CD4-positive, alpha-beta T cell treated with Interleukin-15 for 4 hours (primary cell): ENCODE measurements at regions not wholly inside any gene's neighbourhood (a gene's known extent, or its start where the extent isn't known, plus 50 kb on each side); places are given as distances from the start of the nearest gene placed in this dataset.

Source experiments
- DNase-seq: peaks from one replicate; pipeline ENCODE4 v3.0.0-alpha.2; 2020; ENCODE audit warnings: low spot score

- DNase-seq, result no peak
Observed at GRCh38 chr16:79754501-79754900, 154.0 kb upstream of the MAF start.

- no peak for DNase-seq
Observed at GRCh38 chr16:79754081-79754480, 153.5 kb upstream of the MAF start.

- no peak for DNase-seq
Observed at GRCh38 chr16:79753286-79753685, 152.7 kb upstream of the MAF start.

- DNase-seq, result no peak
Observed at GRCh38 chr16:79752396-79752795, 151.9 kb upstream of the MAF start.

- DNase-seq, result no peak
Observed at GRCh38 chr16:79751471-79752184, 151.1 kb upstream of the MAF start.

- no peak for DNase-seq
Observed at GRCh38 chr16:79750311-79750710, 149.8 kb upstream of the MAF start.

GRCh38 chr16:79748629-79749028 is 148.1 kb upstream of the MAF start:
- no peak for DNase-seq

- DNase-seq, result no peak
Observed at GRCh38 chr16:79747688-79748087, 147.2 kb upstream of the MAF start.

- no peak for DNase-seq
Observed at GRCh38 chr16:79740252-79740651, 139.7 kb upstream of the MAF start.

- DNase-seq, result no peak
Observed at GRCh38 chr16:79735271-79735670, 134.7 kb upstream of the MAF start.

GRCh38 chr16:79734721-79735120 is 134.2 kb upstream of the MAF start:
- DNase-seq, result no peak

GRCh38 chr16:79728923-79729240 is 128.3 kb upstream of the MAF start:
- DNase-seq, result no peak

- DNase-seq, result no peak
Observed at GRCh38 chr16:79728048-79728922, 127.7 kb upstream of the MAF start.

GRCh38 chr16:79726902-79727301 is 126.4 kb upstream of the MAF start:
- no peak for DNase-seq

- no peak for DNase-seq
Observed at GRCh38 chr16:79725051-79725450, 124.5 kb upstream of the MAF start.

- no peak for DNase-seq
Observed at GRCh38 chr16:79723583-79724168, 123.1 kb upstream of the MAF start.

GRCh38 chr16:79721270-79721669 is 120.7 kb upstream of the MAF start:
- DNase-seq, result no peak

GRCh38 chr16:79717333-79718137 is 117.0 kb upstream of the MAF start:
- DNase-seq, result no peak

GRCh38 chr16:79716645-79717332 is 116.3 kb upstream of the MAF start:
- peak; percentile 7 for DNase-seq

- no peak for DNase-seq
Observed at GRCh38 chr16:79715061-79715460, 114.5 kb upstream of the MAF start.

GRCh38 chr16:79714440-79714839 is 113.9 kb upstream of the MAF start:
- no peak for DNase-seq
